GM21367 (cell line): ENCODE measurements at regions not wholly inside any gene's neighbourhood (a gene's known extent, or its start where the extent isn't known, plus 50 kb on each side); places are given as distances from the start of the nearest gene placed in this dataset.

ENCODE experiments used
- ATAC-seq: cut with Tn5 transposase; IDR thresholded peaks from one replicate; pipeline ENCODE4 v1.9.1; 2021; ENCODE audit not compliant: unreplicated experiment

GRCh38 chr12:25009496-25010092 lies 60.7 kb upstream of the BCAT1 start:
- ATAC-seq: no peak

GRCh38 chr12:25005376-25005775 lies 56.5 kb upstream of the BCAT1 start:
- peak; percentile 55 for ATAC-seq

GRCh38 chr12:25004447-25004846 lies 55.5 kb upstream of the BCAT1 start:
- ATAC-seq: no peak

- ATAC-seq: no peak
These were observed 52.4 kb upstream of the BCAT1 start for GRCh38 chr12:25001311-25001710.
